ENCODE measurements at regions not wholly inside any gene's neighbourhood (a gene's known extent, or its start where the extent isn't known, plus 50 kb on each side); places are given as distances from the start of the nearest gene placed in this dataset.

GRCh38 chr13:59447846-59448620, 715.7 kb downstream of the DIAPH3 start:
- H3K4me1 Mint-ChIP-seq: peaks cover 95% of the 10 kb centered on the region
- no peaks in the 10 kb centered on the region for H3K9me3 Mint-ChIP-seq
- ChIA-PET POLR2A (interaction anchor here (1.0 kb wide), 1 partner anchor 9 kb away, joined by 3 read pairs; no protein-coding TSS in a partner anchor), CTCF (interaction anchor here (1.4 kb wide), 1 partner anchor 56 kb away, joined by 3 read pairs; no protein-coding TSS in a partner anchor)
- no peaks in the 10 kb centered on the region for H3K36me3 Mint-ChIP-seq
- DNase-seq (ENCODE audit: low spot score): no peak
- H3K4me3 Mint-ChIP-seq: no peak overlapping the region; the same call in 1 of the 2 replicates
- peak; percentile 90 for ATAC-seq
- H3K27ac Mint-ChIP-seq: peak overlapping the region; percentile 97
- peaks cover 74% of the 10 kb centered on the region for H3K27me3 Mint-ChIP-seq (ENCODE audit: low read depth)
- TF ChIP-seq ZNF416 (CRISPR knock-in tag; IDR thresholded peaks at IDR 0.05) (peak; percentile 92; the same call in 1 of the 2 replicates), ZNF317 (CRISPR knock-in tag; IDR thresholded peaks at IDR 0.05; ENCODE audit: borderline replicate concordance, low read depth) (no peak), NR3C1 (CRISPR knock-in tag; conservative IDR thresholded peaks at IDR 0.05; ENCODE audit: low read depth) (no peak), USF1 (CRISPR knock-in tag; IDR thresholded peaks at IDR 0.05) (0 out of 2 replicates have a peak, but pooled peaks have one; percentile 16), CBFB (CRISPR knock-in tag; IDR thresholded peaks at IDR 0.05; ENCODE audit: low read depth) (0 out of 2 replicates have a peak, but pooled peaks have one; percentile 60), ETV6 (CRISPR knock-in tag; IDR thresholded peaks at IDR 0.05) (peak; percentile 62; the same call in 1 of the 2 replicates), TEAD4 (CRISPR knock-in tag; IDR thresholded peaks at IDR 0.05) (peak; percentile 89; the same call in 1 of the 2 replicates), PRRX2 (CRISPR knock-in tag; IDR thresholded peaks at IDR 0.05) (peak; percentile 68), ZNF396 (CRISPR knock-in tag; IDR thresholded peaks at IDR 0.05; ENCODE audit: borderline replicate concordance) (peak; percentile 96), ZNF281 (CRISPR knock-in tag; IDR thresholded peaks at IDR 0.05) (no peak), MXD4 (CRISPR knock-in tag; IDR thresholded peaks at IDR 0.05; ENCODE audit: borderline replicate concordance) (peak; percentile 89; the same call in 1 of the 2 replicates), MAX (CRISPR knock-in tag; IDR thresholded peaks at IDR 0.05) (peak; percentile 35; the same call in 1 of the 2 replicates), SP1 (CRISPR knock-in tag; conservative IDR thresholded peaks at IDR 0.05) (0 out of 2 replicates have a peak, but pooled peaks have one; percentile 8), TEAD1 (CRISPR knock-in tag; IDR thresholded peaks at IDR 0.05) (peak; percentile 97; the same call in 1 of the 2 replicates), NFATC4 (CRISPR knock-in tag; IDR thresholded peaks at IDR 0.05) (no peak), ZSCAN18 (CRISPR knock-in tag; IDR thresholded peaks at IDR 0.05) (peak; percentile 92), HMGA2 (CRISPR knock-in tag; IDR thresholded peaks at IDR 0.05) (no peak)
- TF ChIP-seq, protein P1, sequence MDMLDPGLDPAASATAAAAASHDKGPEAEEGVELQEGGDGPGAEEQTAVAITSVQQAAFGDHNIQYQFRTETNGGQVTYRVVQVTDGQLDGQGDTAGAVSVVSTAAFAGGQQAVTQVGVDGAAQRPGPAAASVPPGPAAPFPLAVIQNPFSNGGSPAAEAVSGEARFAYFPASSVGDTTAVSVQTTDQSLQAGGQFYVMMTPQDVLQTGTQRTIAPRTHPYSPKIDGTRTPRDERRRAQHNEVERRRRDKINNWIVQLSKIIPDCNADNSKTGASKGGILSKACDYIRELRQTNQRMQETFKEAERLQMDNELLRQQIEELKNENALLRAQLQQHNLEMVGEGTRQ (CRISPR knock-in tag; IDR thresholded peaks at IDR 0.05): peak; percentile 42
- TF ChIP-seq, protein P2, sequence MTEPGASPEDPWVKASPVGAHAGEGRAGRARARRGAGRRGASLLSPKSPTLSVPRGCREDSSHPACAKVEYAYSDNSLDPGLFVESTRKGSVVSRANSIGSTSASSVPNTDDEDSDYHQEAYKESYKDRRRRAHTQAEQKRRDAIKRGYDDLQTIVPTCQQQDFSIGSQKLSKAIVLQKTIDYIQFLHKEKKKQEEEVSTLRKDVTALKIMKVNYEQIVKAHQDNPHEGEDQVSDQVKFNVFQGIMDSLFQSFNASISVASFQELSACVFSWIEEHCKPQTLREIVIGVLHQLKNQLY (CRISPR knock-in tag; IDR thresholded peaks at IDR 0.05): no peak
- TF ChIP-seq, protein P3, sequence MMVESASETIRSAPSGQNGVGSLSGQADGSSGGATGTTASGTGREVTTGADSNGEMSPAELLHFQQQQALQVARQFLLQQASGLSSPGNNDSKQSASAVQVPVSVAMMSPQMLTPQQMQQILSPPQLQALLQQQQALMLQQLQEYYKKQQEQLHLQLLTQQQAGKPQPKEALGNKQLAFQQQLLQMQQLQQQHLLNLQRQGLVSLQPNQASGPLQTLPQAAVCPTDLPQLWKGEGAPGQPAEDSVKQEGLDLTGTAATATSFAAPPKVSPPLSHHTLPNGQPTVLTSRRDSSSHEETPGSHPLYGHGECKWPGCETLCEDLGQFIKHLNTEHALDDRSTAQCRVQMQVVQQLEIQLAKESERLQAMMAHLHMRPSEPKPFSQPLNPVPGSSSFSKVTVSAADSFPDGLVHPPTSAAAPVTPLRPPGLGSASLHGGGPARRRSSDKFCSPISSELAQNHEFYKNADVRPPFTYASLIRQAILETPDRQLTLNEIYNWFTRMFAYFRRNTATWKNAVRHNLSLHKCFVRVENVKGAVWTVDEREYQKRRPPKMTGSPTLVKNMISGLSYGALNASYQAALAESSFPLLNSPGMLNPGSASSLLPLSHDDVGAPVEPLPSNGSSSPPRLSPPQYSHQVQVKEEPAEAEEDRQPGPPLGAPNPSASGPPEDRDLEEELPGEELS (CRISPR knock-in tag; IDR thresholded peaks at IDR 0.05): peak; percentile 40; the same call in 1 of the 2 replicates
- TF ChIP-seq, protein P4, sequence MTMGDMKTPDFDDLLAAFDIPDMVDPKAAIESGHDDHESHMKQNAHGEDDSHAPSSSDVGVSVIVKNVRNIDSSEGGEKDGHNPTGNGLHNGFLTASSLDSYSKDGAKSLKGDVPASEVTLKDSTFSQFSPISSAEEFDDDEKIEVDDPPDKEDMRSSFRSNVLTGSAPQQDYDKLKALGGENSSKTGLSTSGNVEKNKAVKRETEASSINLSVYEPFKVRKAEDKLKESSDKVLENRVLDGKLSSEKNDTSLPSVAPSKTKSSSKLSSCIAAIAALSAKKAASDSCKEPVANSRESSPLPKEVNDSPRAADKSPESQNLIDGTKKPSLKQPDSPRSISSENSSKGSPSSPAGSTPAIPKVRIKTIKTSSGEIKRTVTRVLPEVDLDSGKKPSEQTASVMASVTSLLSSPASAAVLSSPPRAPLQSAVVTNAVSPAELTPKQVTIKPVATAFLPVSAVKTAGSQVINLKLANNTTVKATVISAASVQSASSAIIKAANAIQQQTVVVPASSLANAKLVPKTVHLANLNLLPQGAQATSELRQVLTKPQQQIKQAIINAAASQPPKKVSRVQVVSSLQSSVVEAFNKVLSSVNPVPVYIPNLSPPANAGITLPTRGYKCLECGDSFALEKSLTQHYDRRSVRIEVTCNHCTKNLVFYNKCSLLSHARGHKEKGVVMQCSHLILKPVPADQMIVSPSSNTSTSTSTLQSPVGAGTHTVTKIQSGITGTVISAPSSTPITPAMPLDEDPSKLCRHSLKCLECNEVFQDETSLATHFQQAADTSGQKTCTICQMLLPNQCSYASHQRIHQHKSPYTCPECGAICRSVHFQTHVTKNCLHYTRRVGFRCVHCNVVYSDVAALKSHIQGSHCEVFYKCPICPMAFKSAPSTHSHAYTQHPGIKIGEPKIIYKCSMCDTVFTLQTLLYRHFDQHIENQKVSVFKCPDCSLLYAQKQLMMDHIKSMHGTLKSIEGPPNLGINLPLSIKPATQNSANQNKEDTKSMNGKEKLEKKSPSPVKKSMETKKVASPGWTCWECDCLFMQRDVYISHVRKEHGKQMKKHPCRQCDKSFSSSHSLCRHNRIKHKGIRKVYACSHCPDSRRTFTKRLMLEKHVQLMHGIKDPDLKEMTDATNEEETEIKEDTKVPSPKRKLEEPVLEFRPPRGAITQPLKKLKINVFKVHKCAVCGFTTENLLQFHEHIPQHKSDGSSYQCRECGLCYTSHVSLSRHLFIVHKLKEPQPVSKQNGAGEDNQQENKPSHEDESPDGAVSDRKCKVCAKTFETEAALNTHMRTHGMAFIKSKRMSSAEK (CRISPR knock-in tag; IDR thresholded peaks at IDR 0.05; ENCODE audit: borderline replicate concordance): peak; percentile 96

Data from WTC11 (cell line).